HEK293 (cell line): ENCODE measurements at regions not wholly inside any gene's neighbourhood (a gene's known extent, or its start where the extent isn't known, plus 50 kb on each side); places are given as distances from the start of the nearest gene placed in this dataset.

Experiments
- CTCF ChIA-PET: fragments of 350-600 bp; formaldehyde crosslinking; extraction: SDS; loops from one replicate; lab custom pipeline; 2021; ENCODE audit warnings: antibody characterized with exemption; lab: Yijun Ruan, JAX
- POLR2A ChIA-PET: fragments of 300-600 bp; formaldehyde crosslinking; extraction: SDS; loops from one replicate; lab custom pipeline; 2020; ENCODE audit warnings: antibody characterized with exemption, inconsistent platforms; lab: Yijun Ruan, JAX
- H3K27ac ChIP-seq: fragments of 200-500 bp; sonication (Bioruptor generic); 2 replicates; pipeline ENCODE4 v1.5.1; 2014; ENCODE audit warnings: low read depth, low read length, control low read depth, inconsistent platforms; ENCODE audit errors: extremely low read depth
- H3K36me3 ChIP-seq, 2 experiments: fragments of 200-500 bp in 1 of 2; sonication (Bioruptor generic) in 1 of 2; 1 replicate in 1 of 2; 2 replicates in 1 of 2; pipeline ENCODE4 v1.5.1; 2014 to 2017; ENCODE audit warnings: inconsistent platforms in 2 of 2, low read length in 2 of 2; ENCODE audit not compliant: control insufficient read depth in 2 of 2, insufficient read depth in 1 of 2
- H3K4me1 ChIP-seq: fragments of 200-500 bp; sonication (Bioruptor generic); 2 replicates; pipeline ENCODE4 v1.5.1; 2014; ENCODE audit warnings: mild to moderate bottlenecking, low read length, inconsistent platforms; ENCODE audit not compliant: control insufficient read depth, insufficient read depth
- H3K4me3 ChIP-seq: 2 replicates; pipeline ENCODE4 v1.5.1; 2011; ENCODE audit warnings: low read depth, mild to moderate bottlenecking, control low read depth, low read length, moderate library complexity
- H3K9me3 ChIP-seq: fragments of 200-500 bp; sonication (Bioruptor generic); 2 replicates; pipeline ENCODE4 v1.5.1; 2014; ENCODE audit warnings: low read depth, low read length, inconsistent platforms; ENCODE audit not compliant: control insufficient read depth, insufficient read depth
- FEZF1 ChIP-seq: fragments of 450-650 bp; formaldehyde crosslinking; IDR thresholded peaks from 2 replicates; pipeline ENCODE4 v1.5.1; 2016; ENCODE audit warnings: missing biosample characterization, missing genetic modification characterization
- KLF16 ChIP-seq: fragments of 450-650 bp; formaldehyde crosslinking; IDR thresholded peaks from 2 replicates; pipeline ENCODE4 v1.5.1; 2017; ENCODE audit warnings: missing biosample characterization, missing genetic modification characterization
- MZF1 ChIP-seq: fragments of 450-650 bp; formaldehyde crosslinking; IDR thresholded peaks from 2 replicates; pipeline ENCODE4 v1.5.1; 2017; ENCODE audit warnings: missing biosample characterization, missing genetic modification characterization, borderline replicate concordance
- PRDM1 ChIP-seq: fragments of 450-650 bp; formaldehyde crosslinking; IDR thresholded peaks from 2 replicates; pipeline ENCODE4; 2016; ENCODE audit warnings: missing biosample characterization, missing genetic modification characterization
- ZFP3 ChIP-seq: fragments of 450-650 bp; formaldehyde crosslinking; IDR thresholded peaks from 2 replicates; pipeline ENCODE4 v1.5.1; 2016; ENCODE audit warnings: low read depth, missing biosample characterization, missing genetic modification characterization
- ZFP41 ChIP-seq: fragments of 450-650 bp; formaldehyde crosslinking; IDR thresholded peaks from 2 replicates; pipeline ENCODE4 v1.5.1; 2016; ENCODE audit warnings: missing biosample characterization, missing genetic modification characterization, borderline replicate concordance
- ZNF157 ChIP-seq: fragments of 450-650 bp; formaldehyde crosslinking; IDR thresholded peaks from 2 replicates; pipeline ENCODE4 v1.5.1; 2016; ENCODE audit warnings: missing biosample characterization, missing genetic modification characterization
- ZNF16 ChIP-seq: fragments of 450-650 bp; formaldehyde crosslinking; IDR thresholded peaks from 2 replicates; pipeline ENCODE4 v1.5.1; 2016; ENCODE audit warnings: low read depth, missing biosample characterization, missing genetic modification characterization
- ZNF223 ChIP-seq: fragments of 450-650 bp; formaldehyde crosslinking; IDR thresholded peaks from 2 replicates; pipeline ENCODE4 v1.5.1; 2016; ENCODE audit warnings: missing biosample characterization, missing genetic modification characterization
- ZNF26 ChIP-seq: fragments of 450-650 bp; formaldehyde crosslinking; IDR thresholded peaks from 2 replicates; pipeline ENCODE4 v1.5.1; 2016; ENCODE audit warnings: missing biosample characterization, missing genetic modification characterization
- ZNF366 ChIP-seq: fragments of 450-650 bp; formaldehyde crosslinking; conservative IDR thresholded peaks from 2 replicates; pipeline ENCODE4 v1.5.1; 2016; ENCODE audit warnings: missing biosample characterization, missing genetic modification characterization
- ZNF518A ChIP-seq: fragments of 450-650 bp; formaldehyde crosslinking; conservative IDR thresholded peaks from 2 replicates; pipeline ENCODE4 v1.5.1; 2016; ENCODE audit warnings: low read depth, missing biosample characterization, missing genetic modification characterization
- ZNF701 ChIP-seq: fragments of 450-650 bp; formaldehyde crosslinking; IDR thresholded peaks from 2 replicates; pipeline ENCODE4 v1.5.1; 2016; ENCODE audit warnings: missing biosample characterization, missing genetic modification characterization
- ZNF707 ChIP-seq: fragments of 450-650 bp; formaldehyde crosslinking; IDR thresholded peaks from 2 replicates; pipeline ENCODE4 v1.5.1; 2016; ENCODE audit warnings: missing biosample characterization, missing genetic modification characterization
- ZNF776 ChIP-seq: fragments of 450-650 bp; formaldehyde crosslinking; IDR thresholded peaks from 2 replicates; pipeline ENCODE4 v1.5.0; 2017; ENCODE audit warnings: missing biosample characterization, missing genetic modification characterization, borderline replicate concordance
- ZNF792 ChIP-seq: fragments of 450-650 bp; formaldehyde crosslinking; IDR thresholded peaks from 2 replicates; pipeline ENCODE4 v1.5.1; 2016; ENCODE audit warnings: missing biosample characterization, missing genetic modification characterization

- no peaks in the 10 kb centered on the region for H3K9me3 ChIP-seq
- no peaks in the 10 kb centered on the region for H3K4me1 ChIP-seq
- H3K36me3 ChIP-seq, result no peaks in the 10 kb centered on the region
- no peak overlapping the region for H3K27ac ChIP-seq
- CTCF ChIA-PET, result no interaction called here
- no peak overlapping the region for H3K4me3 ChIP-seq
- POLR2A ChIA-PET, result no interaction called here
- TF ChIP-seq ZNF16 (tag by site-specific recombination) (no peak), ZNF518A (no peak), MZF1 (no peak)
Observed at GRCh38 chr1:177561436-177561835, 390.7 kb downstream of the BRINP2 start.

- H3K4me1 ChIP-seq, result no peaks in the 10 kb centered on the region
- H3K27ac ChIP-seq, result no peak overlapping the region
- no peak for TF ChIP-seq ZFP3 (tag by site-specific recombination)
- TF ChIP-seq PRDM1 (tag by site-specific recombination), result no peak
- TF ChIP-seq ZNF223 (tag by site-specific recombination), result no peak
- no peak for TF ChIP-seq ZFP41 (tag by site-specific recombination)
- TF ChIP-seq ZNF157 (tag by site-specific recombination), result no peak
- TF ChIP-seq ZNF26 (tag by site-specific recombination), result no peak
- no peak for TF ChIP-seq KLF16 (tag by site-specific recombination)
- TF ChIP-seq FEZF1 (tag by site-specific recombination), result no peak
- no peak for TF ChIP-seq ZNF792 (tag by site-specific recombination)
- no peak for TF ChIP-seq ZNF776
- CTCF ChIA-PET, result no interaction called here
- H3K4me3 ChIP-seq, result no peak overlapping the region
- no peaks in the 10 kb centered on the region for H3K9me3 ChIP-seq
- H3K36me3 ChIP-seq, result no peaks in the 10 kb centered on the region
- POLR2A ChIA-PET, result no interaction called here
Observed at GRCh38 chr1:177558372-177558771, 387.6 kb downstream of the BRINP2 start.

GRCh38 chr1:177556163-177556562 lies 385.4 kb downstream of the BRINP2 start:
- POLR2A ChIA-PET, result no interaction called here
- no peak for TF ChIP-seq ZNF366
- TF ChIP-seq ZNF707 (tag by site-specific recombination), result peak; percentile 62
- no peak for TF ChIP-seq ZNF701
- Histone ChIP-seq H3K27ac (no peak overlapping the region), H3K4me3 (no peak overlapping the region), H3K4me1 (no peaks in the 10 kb centered on the region), H3K9me3 (no peaks in the 10 kb centered on the region), H3K36me3 (no peaks in the 10 kb centered on the region)
- CTCF ChIA-PET, result no interaction called here
